Neuronal stem cell (in vitro differentiated cells): ENCODE measurements at regions not wholly inside any gene's neighbourhood (a gene's known extent, or its start where the extent isn't known, plus 50 kb on each side); places are given as distances from the start of the nearest gene placed in this dataset.

ENCODE experiments used
- DNase-seq: peaks from one replicate; pipeline ENCODE4 v3.0.0-alpha.2; 2013; ENCODE audit warnings: low spot score
- H2AFZ ChIP-seq: one replicate; pipeline ENCODE4 v1.6.1; 2013; ENCODE audit warnings: mild to moderate bottlenecking, low read length, inconsistent platforms
- H2AK5ac ChIP-seq: 2 replicates; pipeline ENCODE4 v1.6.1; 2013; ENCODE audit warnings: low read depth, mild to moderate bottlenecking, inconsistent platforms, low read length, moderate library complexity, mixed read lengths
- H2BK120ac ChIP-seq: 2 replicates; pipeline ENCODE4 v1.6.1; 2013; ENCODE audit warnings: low read depth, mild to moderate bottlenecking, inconsistent platforms, low read length, moderate library complexity, mixed read lengths
- H2BK12ac ChIP-seq: one replicate; pipeline ENCODE4 v1.6.1; 2013; ENCODE audit warnings: low read length, inconsistent platforms
- H2BK15ac ChIP-seq: 2 replicates; pipeline ENCODE4 v1.6.1; 2013; ENCODE audit warnings: mild to moderate bottlenecking, low read length, inconsistent platforms, mixed read lengths
- H2BK5ac ChIP-seq: one replicate; pipeline ENCODE4 v1.6.1; 2013; ENCODE audit warnings: inconsistent platforms, mild to moderate bottlenecking, low read length, moderate library complexity
- H3K14ac ChIP-seq: one replicate; pipeline ENCODE4 v1.6.1; 2013; ENCODE audit warnings: low read length, inconsistent platforms
- H3K18ac ChIP-seq: 2 replicates; pipeline ENCODE4 v1.6.1; 2013; ENCODE audit warnings: low read length, inconsistent platforms
- H3K23ac ChIP-seq: 2 replicates; pipeline ENCODE4 v1.6.1; 2013; ENCODE audit warnings: low read depth, mild to moderate bottlenecking, mixed read lengths, low read length, inconsistent platforms; ENCODE audit not compliant: poor library complexity
- H3K27ac ChIP-seq: replicated peaks from 3 replicates; pipeline ENCODE4 v1.5.1; 2013; ENCODE audit warnings: low read length, inconsistent platforms
- H3K27me3 ChIP-seq, 3 experiments: 2 replicates each; pipeline ENCODE4 v1.6.1; 2013; ENCODE audit warnings: low read length in 3 of 3, mild to moderate bottlenecking in 2 of 3, inconsistent platforms in 1 of 3, low read depth in 1 of 3, mixed read lengths in 1 of 3, moderate library complexity in 1 of 3; ENCODE audit not compliant: control insufficient read depth in 3 of 3, insufficient read depth in 3 of 3
- H3K36me3 ChIP-seq, 2 donors: replicated peaks in 1 of 2; 2 replicates each; pipeline ENCODE4 v1.6.1; 2013; ENCODE audit warnings: low read length in 2 of 2; ENCODE audit not compliant: control insufficient read depth in 2 of 2, insufficient read depth in 2 of 2
- H3K4ac ChIP-seq: 2 replicates; pipeline ENCODE4 v1.6.1; 2013; ENCODE audit warnings: inconsistent platforms, mild to moderate bottlenecking, low read length, moderate library complexity
- H3K4me1 ChIP-seq, 2 donors: 1 replicate in 1 of 2; 2 replicates in 1 of 2; pipeline ENCODE4 v1.6.1; 2013; ENCODE audit warnings: low read length in 2 of 2, low read depth in 1 of 2; ENCODE audit not compliant: control insufficient read depth in 2 of 2, insufficient read depth in 1 of 2
- H3K4me2 ChIP-seq: one replicate; pipeline ENCODE4 v1.6.1; 2013; ENCODE audit warnings: mild to moderate bottlenecking, low read length, inconsistent platforms; ENCODE audit not compliant: insufficient read depth, poor library complexity, severe bottlenecking
- H3K4me3 ChIP-seq, 2 donors: 2 replicates each; pipeline ENCODE4 v1.5.1; 2013; ENCODE audit warnings: low read length in 2 of 2, mild to moderate bottlenecking in 2 of 2, inconsistent platforms in 1 of 2, moderate library complexity in 1 of 2
- H3K79me1 ChIP-seq: one replicate; pipeline ENCODE4 v1.6.1; 2013; ENCODE audit warnings: low read depth, mild to moderate bottlenecking, inconsistent platforms, low read length, moderate library complexity
- H3K9ac ChIP-seq: one replicate; pipeline ENCODE4 v1.6.1; 2013; ENCODE audit warnings: mild to moderate bottlenecking, low read depth, low read length, inconsistent platforms; ENCODE audit not compliant: poor library complexity
- H3K9me3 ChIP-seq, 2 donors: replicated peaks in 1 of 2; 2 replicates each; pipeline versions ENCODE3 to v1.6.1; 2013; ENCODE audit warnings: low read length in 2 of 2, mild to moderate bottlenecking in 2 of 2, inconsistent platforms in 1 of 2, low read depth in 1 of 2, mixed read lengths in 1 of 2, moderate library complexity in 1 of 2; ENCODE audit not compliant: control insufficient read depth in 2 of 2, insufficient read depth in 1 of 2
- H4K8ac ChIP-seq: one replicate; pipeline ENCODE4 v1.6.1; 2013; ENCODE audit warnings: low read depth, mild to moderate bottlenecking, inconsistent platforms, low read length, moderate library complexity
- H4K91ac ChIP-seq: one replicate; pipeline ENCODE4 v1.6.1; 2013; ENCODE audit warnings: low read length, low read depth, mild to moderate bottlenecking, inconsistent platforms; ENCODE audit not compliant: poor library complexity
- WGBS, 2 donors: extraction: QIAGEN DNeasy Blood & Tissue Kit; methylation state at CpG; one replicate each; pipeline ENCODE4 v1.1.7; 2013; ENCODE audit warnings: missing lambda C conversion rate in 2 of 2, mixed read lengths in 1 of 2; ENCODE audit not compliant: insufficient read length in 2 of 2, insufficient replicate concordance in 1 of 2; ENCODE audit errors: extremely low coverage in 2 of 2; 5-methylcytosine and 5-hydroxymethylcytosine counted together

DNA sequence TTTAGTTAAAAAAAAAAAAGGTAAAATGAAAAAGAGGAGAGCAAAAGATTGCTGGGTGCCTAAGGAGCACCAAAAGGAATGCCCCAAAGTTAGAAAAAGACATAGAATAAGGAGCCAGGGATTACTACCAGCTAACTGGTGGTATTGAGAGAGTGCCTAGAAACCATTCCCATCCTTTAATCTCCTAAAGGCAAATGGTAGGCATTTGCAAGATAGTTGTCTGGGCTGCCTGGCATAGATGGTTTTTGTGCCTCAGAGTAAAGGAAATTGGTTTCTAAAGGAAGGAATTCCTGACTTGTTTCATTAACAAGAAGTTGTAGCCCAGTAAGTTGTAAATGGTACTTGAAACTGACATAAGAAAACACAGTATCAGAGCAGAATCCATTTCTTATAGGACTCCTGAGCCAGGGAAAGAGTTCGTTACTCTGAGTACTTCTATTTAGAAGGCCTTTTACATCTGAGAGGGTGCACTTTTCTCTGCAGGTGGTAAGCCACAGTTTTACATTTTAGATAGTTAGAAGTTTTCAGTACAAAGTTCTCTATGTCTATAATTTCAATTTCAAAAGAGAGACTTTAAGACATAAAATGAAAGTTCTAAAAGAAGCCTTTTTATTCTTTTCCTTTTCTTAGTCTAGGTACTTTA lies 92.6 kb downstream of the OLFM4 start:
- WGBS, 2 donors, result no CpG with 5 or more reads among the region's 1 CpG
- no peak overlapping the region for H2BK120ac ChIP-seq
- H2BK15ac ChIP-seq, result no peak overlapping the region
- H2AK5ac ChIP-seq, result no peak overlapping the region
- H4K91ac ChIP-seq, result no peak overlapping the region
- no peak overlapping the region for H3K14ac ChIP-seq
- H3K79me1 ChIP-seq, result no peaks in the 10 kb centered on the region
- no peak overlapping the region for H4K8ac ChIP-seq
- no peak overlapping the region for H3K18ac ChIP-seq
- H2AFZ ChIP-seq, result peak overlapping the region; percentile 88
- no peaks in the 10 kb centered on the region for H3K27me3 ChIP-seq
- no peak overlapping the region for H3K9ac ChIP-seq
- no peaks in the 10 kb centered on the region for H3K9me3 ChIP-seq
- no peak overlapping the region for H3K4me2 ChIP-seq
- no peaks in the 10 kb centered on the region for H3K36me3 ChIP-seq
- peaks cover 3 to 11% of the 10 kb centered on the region in 2 donors for H3K4me1 ChIP-seq
- no peak overlapping the region for H3K4me3 ChIP-seq
- H3K4ac ChIP-seq, result no peak overlapping the region
- H2BK12ac ChIP-seq, result no peak overlapping the region
- no peak for DNase-seq
- H2BK5ac ChIP-seq, result no peak overlapping the region
- no peak overlapping the region for H3K27ac ChIP-seq
- no peak overlapping the region for H3K23ac ChIP-seq

GRCh38 chr13:53121919-53122318 lies 93.3 kb downstream of the OLFM4 start:
- Histone ChIP-seq H3K18ac (no peak overlapping the region), H2BK15ac (no peak overlapping the region), H3K14ac (no peak overlapping the region), H3K4me3 (no peak overlapping the region), H2BK12ac (no peak overlapping the region), H2AFZ (peak overlapping the region; percentile 88), H3K23ac (no peak overlapping the region), H2AK5ac (no peak overlapping the region), H3K4ac (no peak overlapping the region), H2BK120ac (no peak overlapping the region), H3K27me3 (no peaks in the 10 kb centered on the region), H3K27ac (no peak overlapping the region), H3K9me3 (no peaks in the 10 kb centered on the region), H4K8ac (no peak overlapping the region), H3K79me1 (no peaks in the 10 kb centered on the region), H3K4me1 (peaks cover 3 to 11% of the 10 kb centered on the region in 2 donors), H3K36me3 (no peaks in the 10 kb centered on the region), H4K91ac (no peak overlapping the region), H3K4me2 (no peak overlapping the region), H3K9ac (no peak overlapping the region), H2BK5ac (no peak overlapping the region)
- WGBS, 2 donors, result no CpG with 5 or more reads among the region's 2 CpGs
- DNase-seq, result no peak

DNA sequence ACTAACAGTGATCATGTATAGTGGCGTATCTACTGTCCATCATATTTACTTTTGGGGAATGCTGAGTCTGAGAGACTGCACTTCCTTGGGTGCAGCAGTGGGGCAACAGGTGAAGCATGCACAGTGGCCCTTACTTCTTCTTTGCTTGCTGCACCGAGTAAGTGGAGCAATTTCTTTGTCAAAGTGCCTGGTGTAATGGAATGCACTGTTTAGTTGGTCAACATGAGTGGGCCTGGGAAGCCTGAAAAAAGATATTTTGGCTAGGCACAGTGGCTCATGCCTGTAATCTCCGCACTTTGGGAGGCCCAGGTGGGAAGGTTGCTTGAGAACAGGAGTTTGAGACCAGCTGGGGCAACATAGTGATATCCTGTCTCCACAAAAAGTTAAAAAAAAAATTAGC lies 94.9 kb downstream of the OLFM4 start:
- no peak overlapping the region for H2AFZ ChIP-seq
- no peak overlapping the region for H4K8ac ChIP-seq
- peak overlapping the region; percentile 11 for H2AK5ac ChIP-seq
- H3K9ac ChIP-seq, result no peak overlapping the region
- no peak overlapping the region for H4K91ac ChIP-seq
- H2BK5ac ChIP-seq, result no peak overlapping the region
- no peak overlapping the region for H2BK12ac ChIP-seq
- H3K27ac ChIP-seq, result no peak overlapping the region
- no peak overlapping the region for H3K4ac ChIP-seq
- no peak overlapping the region for H3K4me3 ChIP-seq
- no peak overlapping the region for H2BK120ac ChIP-seq
- no peaks in the 10 kb centered on the region for H3K36me3 ChIP-seq
- H3K23ac ChIP-seq, result no peak overlapping the region
- H3K27me3 ChIP-seq, result no peaks in the 10 kb centered on the region
- H3K79me1 ChIP-seq, result no peaks in the 10 kb centered on the region
- WGBS, 2 donors, result no CpG with 5 or more reads among the region's 3 CpGs
- H3K4me2 ChIP-seq, result no peak overlapping the region
- no peaks in the 10 kb centered on the region for H3K9me3 ChIP-seq
- no peak overlapping the region for H3K18ac ChIP-seq
- H3K14ac ChIP-seq, result no peak overlapping the region
- no peak for DNase-seq
- H2BK15ac ChIP-seq, result no peak overlapping the region
- H3K4me1 ChIP-seq, result peaks cover 3 to 11% of the 10 kb centered on the region in 2 donors

DNA sequence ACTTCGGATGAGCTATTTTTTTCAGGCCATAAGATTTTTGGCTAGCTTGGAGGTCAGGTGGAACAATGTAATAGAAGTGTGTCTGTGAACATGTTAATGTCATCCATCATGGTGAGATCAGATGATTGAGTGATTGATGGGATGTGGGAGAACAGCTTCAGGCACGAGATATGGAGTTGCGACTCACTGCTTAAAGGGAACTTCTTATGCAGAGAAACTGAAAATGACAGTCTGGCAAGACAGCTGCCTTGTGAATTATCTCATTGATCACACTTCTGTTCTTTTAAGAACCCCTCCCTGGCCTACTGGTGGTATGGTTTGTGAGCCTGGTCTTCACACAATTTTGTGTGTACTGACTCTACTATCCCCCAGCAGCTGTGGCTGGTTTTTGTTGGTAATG lies 96.0 kb downstream of the OLFM4 start:
- no peak for DNase-seq
- Histone ChIP-seq H3K4ac (no peak overlapping the region), H2BK120ac (no peak overlapping the region), H3K27me3 (no peaks in the 10 kb centered on the region), H3K4me2 (no peak overlapping the region), H2BK12ac (no peak overlapping the region), H3K9ac (no peak overlapping the region), H3K18ac (no peak overlapping the region), H2BK5ac (no peak overlapping the region), H3K36me3 (no peaks in the 10 kb centered on the region), H3K14ac (no peak overlapping the region), H3K79me1 (no peaks in the 10 kb centered on the region), H3K4me3 (no peak overlapping the region), H3K23ac (no peak overlapping the region), H4K91ac (no peak overlapping the region), H2AK5ac (no peak overlapping the region), H3K4me1 (peaks cover 3 to 11% of the 10 kb centered on the region in 2 donors), H2BK15ac (no peak overlapping the region), H3K27ac (no peak overlapping the region), H3K9me3 (no peaks in the 10 kb centered on the region), H2AFZ (no peak overlapping the region), H4K8ac (no peak overlapping the region)
- WGBS, 2 donors, result no CpG with 5 or more reads among the region's 3 CpGs
